ENCODE measurements at regions not wholly inside any gene's neighbourhood (a gene's known extent, or its start where the extent isn't known, plus 50 kb on each side); places are given as distances from the start of the nearest gene placed in this dataset.

DNA sequence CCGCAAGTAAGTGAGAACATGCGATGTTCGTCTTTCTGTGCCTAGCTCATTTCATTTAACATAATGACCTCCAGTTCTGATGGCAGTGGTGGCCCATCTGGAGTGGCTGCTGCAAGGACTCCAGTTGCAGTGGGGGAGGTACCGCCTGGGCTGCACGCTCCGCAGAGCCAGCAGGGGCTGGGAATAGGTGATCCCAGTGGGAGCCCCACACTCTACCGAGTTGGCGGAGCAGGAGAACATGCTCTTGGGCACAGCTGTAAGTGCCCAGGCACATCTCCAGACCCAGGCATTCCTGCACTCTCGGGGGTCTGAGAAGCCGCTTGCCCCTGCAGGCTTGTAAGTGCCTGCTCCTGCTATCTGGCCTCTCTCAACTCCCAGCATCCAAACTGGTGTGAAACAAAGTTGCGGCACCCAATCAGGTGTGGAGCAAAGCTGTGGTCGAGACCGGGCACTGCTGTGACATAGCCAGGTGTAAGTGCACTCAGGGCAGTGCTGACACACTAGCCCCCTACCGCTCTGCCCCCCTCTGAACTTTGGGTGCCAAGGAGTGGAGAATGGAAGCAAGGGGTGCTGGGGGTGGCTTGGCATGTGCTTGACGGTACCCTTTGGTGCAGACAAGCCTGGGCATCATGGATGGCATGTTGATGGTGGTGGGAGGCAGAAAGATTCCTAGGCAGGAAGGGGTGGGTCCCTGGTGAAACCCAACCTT is 130.2 kb downstream of the HTR1B start:
- Histone ChIP-seq H3K36me3 (ENCODE audit: control insufficient read depth, insufficient read depth, low read length) (no peaks in the 10 kb centered on the region), H3K4me3 (ENCODE audit: low read depth, low read length) (no peak overlapping the region), H3K9me3 (ENCODE audit: control insufficient read depth, insufficient read depth, low read length) (peaks cover 2% of the 10 kb centered on the region), H3K4me1 (ENCODE audit: control insufficient read depth, insufficient read depth, low read length) (no peaks in the 10 kb centered on the region), H3K27me3 (ENCODE audit: control insufficient read depth, insufficient read depth, low read length) (no peaks in the 10 kb centered on the region), H3K27ac (ENCODE audit: low read depth, low read length) (no peak overlapping the region)
- no peak for DNase-seq (ENCODE audit: low read depth in 4 of 6, low spot score in 6 of 6)
- WGBS (ENCODE audit: insufficient coverage) = 96% methylated on average over 15 of the region's 15 CpGs

DNA sequence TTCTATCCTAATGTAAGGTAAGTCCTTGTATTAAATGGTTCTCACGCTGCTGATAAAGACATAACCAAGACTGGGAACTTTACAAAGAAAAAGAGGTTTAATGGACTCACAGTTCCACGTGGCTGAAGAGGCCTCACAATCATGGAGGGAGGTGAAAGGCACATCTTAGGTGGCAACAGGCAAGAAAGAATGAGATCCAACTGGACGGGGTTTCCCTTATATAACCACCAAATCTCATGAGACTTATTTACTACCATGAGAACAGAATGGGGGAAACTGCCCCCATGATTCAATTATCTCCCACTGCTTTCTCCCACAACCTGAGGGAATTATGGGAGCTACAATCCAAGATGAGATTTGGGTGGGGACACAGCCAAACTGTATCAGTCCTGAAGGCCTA is 136.6 kb downstream of the HTR1B start:
- Histone ChIP-seq H3K4me3 (ENCODE audit: low read depth, low read length) (no peak overlapping the region), H3K36me3 (ENCODE audit: control insufficient read depth, insufficient read depth, low read length) (no peaks in the 10 kb centered on the region), H3K4me1 (ENCODE audit: control insufficient read depth, insufficient read depth, low read length) (no peaks in the 10 kb centered on the region), H3K9me3 (ENCODE audit: control insufficient read depth, insufficient read depth, low read length) (no peaks in the 10 kb centered on the region), H3K27me3 (ENCODE audit: control insufficient read depth, insufficient read depth, low read length) (no peaks in the 10 kb centered on the region), H3K27ac (ENCODE audit: low read depth, low read length) (no peak overlapping the region)
- WGBS (ENCODE audit: insufficient coverage) = 86% methylated on average over 2 of the region's 3 CpGs
- DNase-seq (ENCODE audit: low read depth in 4 of 6, low spot score in 6 of 6) = no peak

DNA sequence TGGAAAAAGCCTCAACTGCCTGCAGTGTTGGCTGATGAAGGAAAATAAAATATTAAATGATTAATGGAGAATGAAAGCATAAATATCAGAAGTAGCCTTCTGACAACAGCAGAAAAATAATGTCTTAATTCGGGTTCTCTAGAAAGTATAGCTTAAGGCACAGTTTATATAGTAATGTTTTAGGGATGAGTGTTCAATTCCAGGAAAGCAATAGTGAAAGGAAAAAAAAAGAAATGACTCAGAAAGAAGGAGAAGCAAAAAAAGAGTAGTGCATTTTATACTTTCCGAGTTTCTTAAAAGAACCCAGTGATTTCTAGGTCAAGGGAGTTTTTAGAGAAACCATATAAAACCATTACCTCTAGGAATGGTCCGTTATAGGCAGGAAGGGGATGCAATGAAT is 137.3 kb downstream of the HTR1B start:
- Histone ChIP-seq H3K4me3 (ENCODE audit: low read depth, low read length) (no peak overlapping the region), H3K27me3 (ENCODE audit: control insufficient read depth, insufficient read depth, low read length) (no peaks in the 10 kb centered on the region), H3K36me3 (ENCODE audit: control insufficient read depth, insufficient read depth, low read length) (no peaks in the 10 kb centered on the region), H3K9me3 (ENCODE audit: control insufficient read depth, insufficient read depth, low read length) (no peaks in the 10 kb centered on the region), H3K4me1 (ENCODE audit: control insufficient read depth, insufficient read depth, low read length) (no peaks in the 10 kb centered on the region), H3K27ac (ENCODE audit: low read depth, low read length) (no peak overlapping the region)
- no peak for DNase-seq (ENCODE audit: low read depth in 4 of 6, low spot score in 6 of 6)
- WGBS (ENCODE audit: insufficient coverage) = no CpG with 5 or more reads among the region's 3 CpGs

DNA sequence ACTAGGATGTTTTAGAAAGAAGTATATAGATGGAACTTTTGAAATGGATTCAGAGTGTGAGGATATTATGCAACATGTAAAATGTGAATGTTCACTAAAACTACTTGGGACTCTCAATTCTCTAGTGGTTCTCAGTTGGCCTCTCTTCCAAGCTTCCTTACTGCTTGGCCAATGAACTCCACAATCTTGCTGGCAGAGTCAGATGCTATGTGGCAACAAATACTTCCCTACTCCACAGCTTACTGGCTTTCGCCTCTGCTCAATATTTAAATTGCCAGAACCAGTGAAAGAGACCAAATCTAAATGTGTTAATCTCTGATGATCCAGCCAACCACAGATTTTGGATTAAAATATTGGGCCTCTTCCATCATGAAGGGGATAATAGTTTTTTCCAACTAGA is 138.4 kb downstream of the HTR1B start:
- Histone ChIP-seq H3K4me1 (ENCODE audit: control insufficient read depth, insufficient read depth, low read length) (no peaks in the 10 kb centered on the region), H3K27me3 (ENCODE audit: control insufficient read depth, insufficient read depth, low read length) (no peaks in the 10 kb centered on the region)

DNA sequence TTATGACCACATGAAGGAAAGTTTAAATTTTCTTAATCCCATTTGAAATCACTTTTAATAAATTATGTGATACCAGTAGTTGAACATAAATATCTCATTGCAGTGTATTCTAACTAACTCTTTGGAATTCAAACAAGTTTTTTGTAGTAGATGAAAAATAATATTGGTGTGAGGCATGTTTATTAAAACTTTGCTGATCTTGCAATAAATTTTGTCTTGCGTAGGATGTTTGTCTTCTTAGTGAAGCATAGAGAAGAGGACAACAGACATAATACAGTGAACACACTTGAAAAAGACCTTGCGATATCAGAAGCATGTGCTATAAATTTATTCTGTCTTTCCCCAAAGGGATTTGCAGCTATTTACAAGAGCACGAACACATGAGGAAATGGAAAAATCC is 140.7 kb downstream of the HTR1B start:
- no CpG with 5 or more reads among the region's 3 CpGs for WGBS (ENCODE audit: insufficient coverage)
- H3K27ac ChIP-seq (ENCODE audit: low read depth, low read length) = no peak overlapping the region
- H3K4me3 ChIP-seq (ENCODE audit: low read depth, low read length) = no peak overlapping the region
- H3K9me3 ChIP-seq (ENCODE audit: control insufficient read depth, insufficient read depth, low read length) = no peaks in the 10 kb centered on the region
- H3K27me3 ChIP-seq (ENCODE audit: control insufficient read depth, insufficient read depth, low read length) = no peaks in the 10 kb centered on the region
- no peaks in the 10 kb centered on the region for H3K36me3 ChIP-seq (ENCODE audit: control insufficient read depth, insufficient read depth, low read length)
- no peak for DNase-seq (ENCODE audit: low read depth in 4 of 6, low spot score in 6 of 6)
- no peaks in the 10 kb centered on the region for H3K4me1 ChIP-seq (ENCODE audit: control insufficient read depth, insufficient read depth, low read length)

More for the DNA sequence above, 138.4 kb downstream of the HTR1B start:
- peak in 1 of 6 donors; percentile 33 for DNase-seq (ENCODE audit: low read depth in 4 of 6, low spot score in 6 of 6)
- Histone ChIP-seq H3K27ac (ENCODE audit: low read depth, low read length) (no peak overlapping the region), H3K9me3 (ENCODE audit: control insufficient read depth, insufficient read depth, low read length) (no peaks in the 10 kb centered on the region), H3K36me3 (ENCODE audit: control insufficient read depth, insufficient read depth, low read length) (no peaks in the 10 kb centered on the region), H3K4me3 (ENCODE audit: low read depth, low read length) (no peak overlapping the region)
- WGBS (ENCODE audit: insufficient coverage) = 100% methylated on average over 1 of the region's 1 CpG

DNA sequence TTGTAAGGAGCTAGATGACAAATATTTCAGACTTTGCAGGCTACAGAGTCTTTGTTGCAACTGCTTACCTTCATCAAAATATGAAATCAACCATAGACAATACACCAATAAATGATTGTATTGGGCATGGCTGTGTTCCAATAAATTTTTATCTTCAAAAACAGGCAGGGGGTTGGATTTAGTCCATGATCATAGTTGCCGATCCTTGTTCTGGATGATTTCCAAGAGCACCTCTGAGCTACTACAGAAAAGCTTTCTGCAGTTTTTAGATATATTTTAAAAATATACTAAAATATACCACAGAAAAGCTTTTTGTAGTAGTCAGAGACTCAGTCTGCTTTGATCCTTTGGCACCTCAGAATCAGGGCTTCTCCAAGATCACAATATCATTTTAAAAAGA is 145.0 kb downstream of the HTR1B start:
- DNase-seq (ENCODE audit: low read depth in 4 of 6, low spot score in 6 of 6) = no peak
- Histone ChIP-seq H3K4me1 (ENCODE audit: control insufficient read depth, insufficient read depth, low read length) (no peaks in the 10 kb centered on the region), H3K4me3 (ENCODE audit: low read depth, low read length) (no peak overlapping the region), H3K9me3 (ENCODE audit: control insufficient read depth, insufficient read depth, low read length) (no peaks in the 10 kb centered on the region), H3K36me3 (ENCODE audit: control insufficient read depth, insufficient read depth, low read length) (no peaks in the 10 kb centered on the region), H3K27ac (ENCODE audit: low read depth, low read length) (no peak overlapping the region), H3K27me3 (ENCODE audit: control insufficient read depth, insufficient read depth, low read length) (no peaks in the 10 kb centered on the region)
- WGBS (ENCODE audit: insufficient coverage) = no CpG with 5 or more reads among the region's 1 CpG

DNA sequence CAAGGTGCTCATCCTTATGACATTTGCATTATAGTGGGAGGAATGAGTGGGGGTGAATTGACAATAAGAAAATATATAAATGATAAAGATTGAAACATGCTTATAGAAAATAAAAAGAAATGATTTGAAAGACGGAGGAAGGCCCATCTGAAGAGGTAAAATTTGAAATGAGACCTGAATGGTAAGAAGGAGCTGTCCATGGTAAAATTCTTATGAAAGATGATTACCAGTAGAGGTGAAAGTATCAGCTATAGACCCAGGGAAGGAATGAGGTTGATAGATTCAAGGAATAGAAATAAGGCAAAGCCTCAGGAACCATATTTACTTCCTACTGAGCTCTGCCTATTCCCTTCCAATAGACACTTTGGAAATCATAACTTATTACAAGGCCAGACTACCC is 149.7 kb downstream of the HTR1B start:
- H3K27me3 ChIP-seq (ENCODE audit: control insufficient read depth, insufficient read depth, low read length) = no peaks in the 10 kb centered on the region
- H3K36me3 ChIP-seq (ENCODE audit: control insufficient read depth, insufficient read depth, low read length) = no peaks in the 10 kb centered on the region
- DNase-seq (ENCODE audit: low read depth in 4 of 6, low spot score in 6 of 6) = no peak
- H3K27ac ChIP-seq (ENCODE audit: low read depth, low read length) = no peak overlapping the region
- WGBS (ENCODE audit: insufficient coverage) = 100% methylated on average over 1 of the region's 1 CpG
- H3K4me1 ChIP-seq (ENCODE audit: control insufficient read depth, insufficient read depth, low read length) = no peaks in the 10 kb centered on the region
- H3K9me3 ChIP-seq (ENCODE audit: control insufficient read depth, insufficient read depth, low read length) = no peaks in the 10 kb centered on the region
- H3K4me3 ChIP-seq (ENCODE audit: low read depth, low read length) = no peak overlapping the region

DNA sequence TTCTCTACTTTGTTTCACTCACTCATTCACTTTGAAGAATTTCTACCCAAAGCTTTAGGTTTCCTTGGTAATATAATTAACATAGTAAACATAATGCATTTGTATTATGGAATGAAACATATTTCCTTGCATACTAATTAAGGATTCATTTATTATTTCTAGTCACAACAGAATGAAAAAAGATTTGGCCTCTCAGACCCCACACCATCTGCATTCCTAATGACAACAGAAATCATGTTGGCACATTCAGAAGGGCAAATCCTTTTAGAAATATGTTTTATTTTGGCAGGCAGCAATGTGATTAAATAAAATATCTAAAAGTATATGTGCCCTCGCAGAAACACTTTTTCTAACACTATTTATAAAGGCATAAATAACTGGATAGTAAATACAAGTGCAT is 163.4 kb downstream of the HTR1B start:
- no peaks in the 10 kb centered on the region for H3K36me3 ChIP-seq (ENCODE audit: control insufficient read depth, insufficient read depth, low read length)
- no peak overlapping the region for H3K27ac ChIP-seq (ENCODE audit: low read depth, low read length)
- H3K4me3 ChIP-seq (ENCODE audit: low read depth, low read length) = no peak overlapping the region
- no peaks in the 10 kb centered on the region for H3K4me1 ChIP-seq (ENCODE audit: control insufficient read depth, insufficient read depth, low read length)
- WGBS (ENCODE audit: insufficient coverage) = no CpG with 5 or more reads among the region's 1 CpG
- H3K9me3 ChIP-seq (ENCODE audit: control insufficient read depth, insufficient read depth, low read length) = no peaks in the 10 kb centered on the region
- H3K27me3 ChIP-seq (ENCODE audit: control insufficient read depth, insufficient read depth, low read length) = no peaks in the 10 kb centered on the region
- peak in 1 of 6 donors; percentile 54 for DNase-seq (ENCODE audit: low read depth in 4 of 6, low spot score in 6 of 6)

DNA sequence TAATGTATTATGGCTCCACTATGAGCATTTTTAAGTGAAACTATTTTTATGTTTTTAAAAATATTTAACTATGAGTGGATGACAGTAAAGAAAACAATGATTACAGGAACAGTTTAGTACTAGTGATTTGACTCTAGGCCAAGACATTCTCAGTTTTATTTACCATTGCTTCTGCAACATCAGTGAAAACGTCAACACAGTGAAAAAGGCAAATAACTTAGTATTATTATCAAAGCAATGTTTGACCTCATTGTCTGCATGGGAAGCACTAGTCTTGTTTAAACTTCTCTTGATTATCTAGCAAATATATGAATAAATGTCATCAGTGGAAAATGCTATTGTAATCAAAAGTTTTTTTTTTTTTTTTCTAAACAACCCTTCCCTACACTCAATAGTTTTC is 165.0 kb downstream of the HTR1B start:
- DNase-seq (ENCODE audit: low read depth in 4 of 6, low spot score in 6 of 6) = no peak
- Histone ChIP-seq H3K36me3 (ENCODE audit: control insufficient read depth, insufficient read depth, low read length) (no peaks in the 10 kb centered on the region), H3K27me3 (ENCODE audit: control insufficient read depth, insufficient read depth, low read length) (no peaks in the 10 kb centered on the region), H3K4me1 (ENCODE audit: control insufficient read depth, insufficient read depth, low read length) (no peaks in the 10 kb centered on the region), H3K27ac (ENCODE audit: low read depth, low read length) (no peak overlapping the region), H3K4me3 (ENCODE audit: low read depth, low read length) (no peak overlapping the region), H3K9me3 (ENCODE audit: control insufficient read depth, insufficient read depth, low read length) (no peaks in the 10 kb centered on the region)
- no CpG with 5 or more reads among the region's 1 CpG for WGBS (ENCODE audit: insufficient coverage)

Measured in spinal cord (tissue), 9 donors.